CD4-positive, CD25-positive, alpha-beta regulatory T cell (primary cell): ENCODE measurements at regions not wholly inside any gene's neighbourhood (a gene's known extent, or its start where the extent isn't known, plus 50 kb on each side); places are given as distances from the start of the nearest gene placed in this dataset.

Experiments used
- ATAC-seq, 2 donors: fragments of 150-1000 bp; cut with Tn5 transposase; one replicate each; pipeline ENCODE4 v1.10.0; 2021; ENCODE audit warnings: low read depth in 2 of 2, moderate number of reproducible peaks in 2 of 2, moderate library complexity in 1 of 2
- DNase-seq, 3 donors: peaks; one replicate each; pipeline versions ENCODE4 v3.0.0 to v3.0.0-alpha.2; 2012 to 2022; ENCODE audit warnings: mixed read lengths in 1 of 3
- H3K27ac ChIP-seq: one replicate; pipeline ENCODE4 v1.7.0; 2013; ENCODE audit warnings: mild to moderate bottlenecking, low read length; ENCODE audit not compliant: insufficient read depth, poor library complexity, severe bottlenecking
- H3K27me3 ChIP-seq: one replicate; pipeline ENCODE4 v1.7.0; 2013; ENCODE audit warnings: low read length; ENCODE audit not compliant: control insufficient read depth, insufficient read depth
- H3K36me3 ChIP-seq: one replicate; pipeline ENCODE4 v1.7.0; 2013; ENCODE audit warnings: mild to moderate bottlenecking, low read length, moderate library complexity; ENCODE audit not compliant: control insufficient read depth, insufficient read depth
- H3K4me1 ChIP-seq: 2 replicates; pipeline ENCODE4 v1.7.0; 2013; ENCODE audit warnings: mild to moderate bottlenecking, low read length; ENCODE audit not compliant: insufficient read depth, control insufficient read depth, poor library complexity, severe bottlenecking
- H3K4me3 ChIP-seq: one replicate; pipeline ENCODE4 v1.7.0; 2013; ENCODE audit warnings: low read depth, mild to moderate bottlenecking, low read length, moderate library complexity
- H3K9me3 ChIP-seq, 2 experiments: 1 replicate in 1 of 2; 2 replicates in 1 of 2; pipeline ENCODE4 v1.7.0; 2013; ENCODE audit warnings: low read length in 2 of 2, mild to moderate bottlenecking in 1 of 2, moderate library complexity in 1 of 2; ENCODE audit not compliant: control insufficient read depth in 2 of 2
- H3K27ac Mint-ChIP-seq, 3 donors: one replicate each; pipeline ENCODE4 v1.8.0; 2020 to 2022; ENCODE audit warnings: mild to moderate bottlenecking in 3 of 3, mixed read lengths in 3 of 3, moderate library complexity in 2 of 3
- H3K27me3 Mint-ChIP-seq: one replicate; pipeline ENCODE4 v1.8.0; 2022; ENCODE audit warnings: mild to moderate bottlenecking, mixed read lengths
- H3K36me3 Mint-ChIP-seq: one replicate; pipeline ENCODE4 v1.8.0; 2020; ENCODE audit warnings: mixed read lengths
- H3K4me1 Mint-ChIP-seq, 4 donors: one replicate each; pipeline ENCODE4 v1.8.0; 2020 to 2022; ENCODE audit warnings: mixed read lengths in 4 of 4, mild to moderate bottlenecking in 1 of 4
- H3K4me3 Mint-ChIP-seq, 4 donors: one replicate each; pipeline ENCODE4 v1.8.0; 2020 to 2022; ENCODE audit warnings: mild to moderate bottlenecking in 4 of 4, mixed read lengths in 4 of 4, moderate library complexity in 3 of 4
- H3K9me3 Mint-ChIP-seq, 7 donors: one replicate each; pipeline ENCODE4 v1.8.0; 2020 to 2022; ENCODE audit warnings: mixed read lengths in 7 of 7, mild to moderate bottlenecking in 3 of 7, moderate library complexity in 2 of 7

DNA sequence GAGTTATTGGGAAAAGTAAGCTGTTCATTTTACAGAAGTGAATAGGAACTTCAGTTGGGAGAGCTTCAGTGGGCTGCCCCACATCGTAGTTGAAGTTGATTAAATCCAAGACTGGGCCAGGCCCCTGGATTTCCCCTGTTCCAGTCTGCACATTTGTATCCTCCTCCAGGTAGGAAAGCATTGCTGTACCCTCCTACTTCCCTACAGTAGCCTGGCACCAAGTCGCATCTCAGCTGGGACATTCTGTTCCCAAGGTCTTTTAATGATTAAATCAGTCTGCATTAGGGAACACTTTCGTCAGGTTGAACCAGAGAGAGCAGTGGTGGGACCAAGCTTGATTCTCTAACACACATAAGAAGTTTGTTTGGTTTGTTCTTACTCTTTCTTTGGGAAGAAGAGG is 165.8 kb upstream of the PPARGC1A start:
- Mint-ChIP-seq H3K27me3 (peaks cover 5% of the 10 kb centered on the region), H3K9me3 (peaks cover 0 to 6% (median 2%) of the 10 kb centered on the region in 7 donors), H3K36me3 (no peaks in the 10 kb centered on the region), H3K4me3 (no peak overlapping the region), H3K4me1 (no peaks in the 10 kb centered on the region), H3K27ac (no peak overlapping the region)
- Histone ChIP-seq H3K36me3 (no peaks in the 10 kb centered on the region), H3K27me3 (no peaks in the 10 kb centered on the region), H3K9me3 (no peaks in the 10 kb centered on the region), H3K27ac (no peak overlapping the region), H3K4me3 (no peak overlapping the region), H3K4me1 (no peaks in the 10 kb centered on the region)
- no peak for ATAC-seq
- DNase-seq = no peak

- Histone ChIP-seq H3K4me1 (no peaks in the 10 kb centered on the region), H3K36me3 (no peaks in the 10 kb centered on the region), H3K4me3 (no peak overlapping the region), H3K27ac (no peak overlapping the region), H3K27me3 (no peaks in the 10 kb centered on the region), H3K9me3 (no peaks in the 10 kb centered on the region)
- ATAC-seq (no peak), DNase-seq (no peak)
- Mint-ChIP-seq H3K27ac (no peak overlapping the region), H3K27me3 (peaks cover 5% of the 10 kb centered on the region), H3K4me1 (no peaks in the 10 kb centered on the region), H3K4me3 (no peak overlapping the region), H3K36me3 (no peaks in the 10 kb centered on the region), H3K9me3 (peaks cover 0 to 6% (median 2%) of the 10 kb centered on the region in 7 donors)
Observed at GRCh38 chr4:24054910-24055309, 165.1 kb upstream of the PPARGC1A start.

GRCh38 chr4:24053934-24054333 is 164.1 kb upstream of the PPARGC1A start:
- ATAC-seq (no peak), DNase-seq (no peak)
- Histone ChIP-seq H3K36me3 (no peaks in the 10 kb centered on the region), H3K4me3 (no peak overlapping the region), H3K4me1 (no peaks in the 10 kb centered on the region), H3K27me3 (no peaks in the 10 kb centered on the region), H3K9me3 (no peaks in the 10 kb centered on the region), H3K27ac (no peak overlapping the region)
- Mint-ChIP-seq H3K36me3 (no peaks in the 10 kb centered on the region), H3K4me3 (no peak overlapping the region), H3K4me1 (no peaks in the 10 kb centered on the region), H3K27me3 (peaks cover 5% of the 10 kb centered on the region), H3K27ac (no peak overlapping the region), H3K9me3 (peaks cover 0 to 7% (median 2%) of the 10 kb centered on the region in 7 donors)

- no peaks in the 10 kb centered on the region for H3K36me3 ChIP-seq
- H3K27me3 ChIP-seq = no peaks in the 10 kb centered on the region
- no peaks in the 10 kb centered on the region for H3K9me3 ChIP-seq
- Mint-ChIP-seq H3K27ac (no peak overlapping the region), H3K9me3 (peaks cover 0 to 5% (median 0%) of the 10 kb centered on the region in 7 donors), H3K4me1 (no peaks in the 10 kb centered on the region), H3K36me3 (no peaks in the 10 kb centered on the region), H3K4me3 (no peak overlapping the region), H3K27me3 (no peaks in the 10 kb centered on the region)
- DNase-seq (no peak), ATAC-seq (no peak)
- H3K4me3 ChIP-seq = no peak overlapping the region
- no peak overlapping the region for H3K27ac ChIP-seq
- no peaks in the 10 kb centered on the region for H3K4me1 ChIP-seq
Observed at GRCh38 chr4:24044610-24045589, 155.1 kb upstream of the PPARGC1A start.

GRCh38 chr4:24042094-24042493 is 152.2 kb upstream of the PPARGC1A start:
- Mint-ChIP-seq H3K27ac (no peak overlapping the region), H3K27me3 (no peaks in the 10 kb centered on the region), H3K4me3 (no peak overlapping the region), H3K36me3 (no peaks in the 10 kb centered on the region), H3K9me3 (peaks cover 0 to 5% (median 0%) of the 10 kb centered on the region in 7 donors), H3K4me1 (no peaks in the 10 kb centered on the region)
- Histone ChIP-seq H3K4me3 (no peak overlapping the region), H3K4me1 (no peaks in the 10 kb centered on the region), H3K27me3 (no peaks in the 10 kb centered on the region), H3K27ac (no peak overlapping the region), H3K9me3 (no peaks in the 10 kb centered on the region), H3K36me3 (no peaks in the 10 kb centered on the region)
- no peak for ATAC-seq
- DNase-seq = no peak

DNA sequence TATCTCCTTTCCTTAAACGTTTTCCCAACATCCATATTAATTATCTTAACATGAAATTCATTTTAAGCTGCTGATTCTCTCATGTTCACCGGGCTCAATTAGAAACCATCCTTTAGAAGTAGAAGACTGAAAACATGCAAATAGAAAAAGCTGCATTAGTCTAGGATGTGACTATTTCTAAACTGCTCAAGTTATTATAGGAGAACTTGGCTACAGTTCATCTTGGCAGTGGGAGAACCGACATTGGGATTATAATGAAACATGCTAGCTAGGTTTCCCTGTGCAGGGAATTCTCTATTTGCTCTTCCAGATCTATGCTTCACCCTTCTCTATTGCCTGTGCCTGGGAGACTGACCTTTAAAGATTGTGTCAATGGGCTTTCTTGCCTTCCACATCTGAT is 151.0 kb upstream of the PPARGC1A start:
- Histone ChIP-seq H3K27ac (no peak overlapping the region), H3K4me1 (no peaks in the 10 kb centered on the region), H3K9me3 (no peaks in the 10 kb centered on the region), H3K36me3 (no peaks in the 10 kb centered on the region), H3K27me3 (no peaks in the 10 kb centered on the region), H3K4me3 (no peak overlapping the region)
- DNase-seq (no peak), ATAC-seq (no peak)
- Mint-ChIP-seq H3K27me3 (no peaks in the 10 kb centered on the region), H3K36me3 (no peaks in the 10 kb centered on the region), H3K9me3 (peaks cover 0 to 4% (median 0%) of the 10 kb centered on the region in 7 donors), H3K4me3 (no peak overlapping the region), H3K27ac (no peak overlapping the region), H3K4me1 (no peaks in the 10 kb centered on the region)

DNA sequence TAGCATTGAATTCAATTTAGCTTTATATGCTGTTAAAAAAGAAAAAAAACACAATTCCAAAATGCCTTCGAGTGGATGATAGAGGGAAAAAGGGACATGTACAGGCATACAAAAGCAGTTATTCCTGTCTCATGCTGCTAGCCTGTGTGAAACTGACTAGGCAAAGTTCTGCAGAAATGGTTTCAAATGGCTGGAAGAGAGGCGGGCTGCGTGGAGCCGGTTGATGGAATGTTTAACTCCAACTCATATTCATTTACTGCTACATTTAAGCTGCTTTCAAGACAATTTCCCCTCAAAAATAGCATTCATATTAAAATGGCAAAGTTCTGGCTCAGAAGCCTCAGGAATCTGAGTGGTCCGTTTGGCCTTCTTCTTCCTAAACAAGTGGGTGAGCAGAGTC is 143.8 kb upstream of the PPARGC1A start:
- H3K4me1 Mint-ChIP-seq = no peaks in the 10 kb centered on the region
- no peak for ATAC-seq

More for the DNA sequence above, 143.8 kb upstream of the PPARGC1A start:
- no peak for DNase-seq
- no peak overlapping the region for H3K4me3 Mint-ChIP-seq
- H3K9me3 ChIP-seq = no peaks in the 10 kb centered on the region
- H3K9me3 Mint-ChIP-seq = peaks cover 0 to 4% (median 0%) of the 10 kb centered on the region in 7 donors
- no peak overlapping the region for H3K4me3 ChIP-seq
- no peaks in the 10 kb centered on the region for H3K4me1 ChIP-seq
- no peaks in the 10 kb centered on the region for H3K36me3 ChIP-seq
- H3K27me3 ChIP-seq = no peaks in the 10 kb centered on the region
- no peaks in the 10 kb centered on the region for H3K36me3 Mint-ChIP-seq
- H3K27ac Mint-ChIP-seq = no peak overlapping the region
- H3K27me3 Mint-ChIP-seq = no peaks in the 10 kb centered on the region
- H3K27ac ChIP-seq = no peak overlapping the region
